AML-193 (cell line): ENCODE measurements at regions not wholly inside any gene's neighbourhood (a gene's known extent, or its start where the extent isn't known, plus 50 kb on each side); places are given as distances from the start of the nearest gene placed in this dataset.
"Not testable (repeated sequence)": the region's sequence is repeated elsewhere in the genome, so short reads cannot be mapped to it uniquely, and the experiment has no call there.

Source experiments
- DNase-seq, 2 experiments: peaks; one replicate each; lab custom pipeline; 2025; lab: John Stamatoyannopoulos, UW

DNA sequence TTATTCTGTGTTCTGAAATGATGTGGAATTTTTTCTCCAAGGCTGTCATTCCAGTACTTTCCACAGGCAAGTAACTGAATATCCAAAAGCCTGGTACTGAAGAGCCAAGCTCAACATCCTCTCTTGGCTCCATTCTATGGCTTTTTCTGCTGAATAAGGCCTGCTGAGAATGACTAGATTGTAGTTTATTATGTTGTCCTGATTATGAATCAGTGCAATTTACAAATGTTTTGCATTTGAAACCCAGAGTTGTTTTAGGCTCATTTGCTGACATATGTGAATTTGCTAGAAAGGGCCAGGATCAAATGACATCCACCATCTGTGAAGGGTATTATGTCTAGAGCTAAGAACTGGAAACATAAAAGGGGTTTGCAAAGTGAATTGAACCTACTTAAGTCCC lies 596.6 kb downstream of the KCTD12 start:
- DNase-seq, result no peak

DNA sequence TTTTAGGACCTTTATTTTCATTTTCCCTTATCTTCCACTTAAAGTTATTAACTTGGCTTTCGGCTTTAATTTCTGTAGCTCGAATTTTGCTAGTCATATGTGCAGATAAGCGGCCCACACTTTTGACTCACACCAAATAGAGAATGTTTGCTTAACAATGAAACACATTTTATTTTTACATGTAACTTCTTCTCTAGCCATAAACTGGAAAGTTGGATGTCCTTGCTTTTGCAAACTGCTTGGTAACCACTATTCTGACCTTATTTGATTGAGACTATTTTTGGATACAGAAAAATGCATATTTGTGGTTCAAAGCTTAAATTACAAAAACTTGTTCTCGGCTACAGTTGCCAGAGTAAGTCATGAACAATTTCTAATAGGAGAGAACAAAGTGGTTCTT lies 600.0 kb downstream of the KCTD12 start:
- no peak for DNase-seq

DNA sequence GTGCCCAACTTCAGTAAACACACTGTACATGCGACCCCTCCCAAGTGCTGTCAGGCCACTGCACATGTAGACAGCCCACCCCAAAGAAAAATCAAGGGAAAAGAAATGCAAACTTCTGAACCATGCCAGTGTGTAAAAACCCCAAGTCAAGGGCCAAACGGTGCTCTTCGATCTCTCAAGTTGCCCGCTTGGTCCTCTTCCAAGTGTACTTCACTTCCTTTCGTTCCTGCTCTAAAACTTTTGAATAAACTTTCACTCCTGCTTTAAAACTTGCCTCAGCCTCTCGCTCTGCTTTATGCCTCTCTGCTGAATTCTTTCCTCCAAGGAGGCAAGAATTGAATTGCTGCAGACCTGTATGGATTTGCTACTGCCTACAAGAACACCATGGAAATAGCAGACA lies 600.7 kb downstream of the KCTD12 start:
- DNase-seq, result no peak

DNA sequence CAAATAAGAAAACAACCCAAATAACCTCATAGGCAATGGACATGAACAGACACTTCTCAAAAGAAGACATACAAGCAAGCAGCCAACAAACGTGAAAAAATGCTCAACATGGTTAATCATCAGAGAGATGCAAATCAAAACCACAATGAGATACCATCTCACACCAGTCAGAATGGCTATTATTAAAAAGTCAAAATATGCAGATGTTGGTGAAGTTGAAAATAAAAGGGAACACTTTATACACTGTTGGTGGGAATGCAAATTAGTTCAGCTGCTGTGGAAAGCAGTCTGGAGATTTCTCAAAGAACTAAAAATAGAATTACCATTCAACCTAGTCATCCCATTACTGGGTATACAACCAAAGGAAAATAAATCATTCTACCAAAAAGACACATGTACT lies 606.4 kb downstream of the KCTD12 start:
- not testable (repeated sequence) for DNase-seq

DNA sequence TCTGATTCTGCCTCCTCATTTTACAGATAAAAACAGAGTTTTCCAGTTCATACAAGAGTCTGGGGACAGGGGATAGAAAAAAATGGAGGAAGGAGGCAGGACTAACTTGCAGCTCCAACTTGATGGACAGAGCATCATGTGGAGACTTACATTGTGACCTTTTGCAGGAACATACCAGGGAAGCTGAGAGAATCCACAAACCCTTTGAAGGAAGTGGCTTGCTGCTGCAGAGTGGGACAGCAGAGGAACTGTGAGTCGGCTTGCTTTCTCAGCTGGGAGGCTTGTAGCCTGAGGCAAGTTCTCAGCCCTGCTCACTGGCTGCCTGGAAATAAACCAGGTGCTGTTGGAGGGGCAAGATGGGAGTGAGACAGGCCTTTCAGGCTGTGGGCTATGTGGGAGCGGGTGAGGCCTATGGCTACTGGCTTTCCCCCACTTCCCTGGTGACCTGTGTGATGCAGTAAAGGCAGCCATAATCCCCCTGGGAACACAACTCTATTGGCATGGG lies 614.4 kb downstream of the KCTD12 start:
- no peak for DNase-seq

DNA sequence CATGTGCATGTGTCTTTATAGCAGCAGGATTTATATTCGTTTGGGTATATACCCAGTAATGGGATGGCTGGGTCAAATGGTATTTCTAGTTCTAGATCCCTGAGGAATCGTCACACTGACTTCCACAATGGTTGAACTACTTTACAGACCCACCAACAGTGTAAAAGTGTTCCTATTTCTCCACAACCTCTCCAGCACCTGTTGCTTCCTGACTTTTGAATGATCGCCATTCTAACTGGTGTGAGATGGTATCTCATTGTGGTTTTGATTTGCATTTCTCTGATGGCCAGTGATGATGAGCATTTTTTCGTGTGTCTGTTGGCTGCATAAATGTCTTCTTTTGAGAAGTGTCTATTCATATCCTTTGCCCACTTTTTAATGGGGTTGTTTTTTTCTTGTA lies 617.9 kb downstream of the KCTD12 start:
- not testable (repeated sequence) for DNase-seq

DNA sequence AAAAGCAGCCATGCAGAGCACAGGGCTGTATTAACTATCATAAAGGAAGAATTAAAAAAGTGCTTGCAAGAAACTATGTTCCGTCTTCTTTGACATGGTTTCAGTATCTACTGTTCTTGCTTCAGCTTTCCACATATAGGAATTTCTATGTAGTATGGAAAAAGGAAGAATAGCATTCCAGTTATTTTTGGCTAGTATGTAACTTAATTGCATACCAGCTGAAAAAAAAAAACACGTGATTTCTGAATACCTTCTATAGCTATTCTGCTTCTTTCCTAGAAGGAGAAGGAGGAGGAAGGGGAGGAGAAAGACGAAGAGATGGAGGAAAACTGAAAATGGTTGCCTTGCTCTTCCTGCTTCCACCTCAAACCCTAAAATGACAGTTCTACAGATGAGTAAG lies 619.0 kb downstream of the KCTD12 start:
- no peak for DNase-seq

DNA sequence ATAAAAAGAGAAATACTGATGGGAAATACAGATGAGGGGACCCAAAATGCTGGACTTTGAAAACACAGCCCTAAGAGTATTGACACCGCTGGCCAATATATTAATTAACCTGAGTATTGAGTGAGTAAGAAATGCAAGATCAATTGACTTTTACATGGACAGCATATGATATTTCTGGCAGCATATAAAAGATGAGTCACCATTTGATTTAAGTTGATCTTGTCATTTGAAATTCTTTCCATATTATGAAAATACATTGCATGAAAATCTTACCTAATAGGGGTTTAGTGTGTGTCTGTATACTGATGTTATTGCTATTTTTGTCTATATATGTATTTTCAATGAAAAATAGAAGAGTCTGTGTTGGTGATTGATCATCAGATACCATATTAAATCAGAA lies 619.6 kb downstream of the KCTD12 start:
- no peak for DNase-seq

DNA sequence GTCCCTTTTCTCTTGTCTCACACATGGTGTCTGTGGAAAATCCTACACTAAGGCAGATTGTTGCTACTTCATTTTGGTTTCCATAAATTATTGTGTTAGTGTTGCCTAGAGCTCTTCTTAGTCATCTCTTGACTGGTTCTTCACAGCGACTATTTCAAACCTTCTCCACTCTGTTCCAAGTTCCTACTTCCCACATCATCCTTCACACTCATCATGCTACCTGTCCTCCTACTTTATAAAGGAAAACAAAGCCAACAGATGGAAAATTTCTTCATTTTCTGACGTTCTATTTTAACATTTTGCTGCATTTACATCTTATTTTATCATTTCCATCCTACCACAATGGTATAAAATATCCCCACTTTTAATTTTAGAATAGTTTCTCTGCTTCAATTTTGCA lies 614.1 kb downstream of the LMO7 start:
- DNase-seq, result no peak

DNA sequence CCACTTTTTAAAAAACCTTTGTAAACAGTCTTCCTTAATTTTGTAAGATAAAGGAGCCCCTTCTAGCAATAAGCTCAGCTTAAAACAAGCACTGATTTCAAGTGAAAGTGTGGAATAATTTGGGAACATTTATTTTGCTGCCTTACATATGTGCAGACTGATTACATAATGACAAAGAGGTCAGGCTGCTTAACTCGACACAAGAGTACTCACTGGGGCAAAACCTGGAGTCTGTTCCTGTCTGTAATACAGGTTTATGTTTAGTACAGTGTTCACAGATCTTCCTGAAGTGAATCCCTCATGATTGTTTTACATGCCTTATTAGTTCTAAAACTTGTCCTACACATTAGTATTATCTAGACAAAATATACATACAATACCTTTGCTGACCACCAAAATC lies 609.8 kb downstream of the LMO7 start:
- DNase-seq, result no peak

DNA sequence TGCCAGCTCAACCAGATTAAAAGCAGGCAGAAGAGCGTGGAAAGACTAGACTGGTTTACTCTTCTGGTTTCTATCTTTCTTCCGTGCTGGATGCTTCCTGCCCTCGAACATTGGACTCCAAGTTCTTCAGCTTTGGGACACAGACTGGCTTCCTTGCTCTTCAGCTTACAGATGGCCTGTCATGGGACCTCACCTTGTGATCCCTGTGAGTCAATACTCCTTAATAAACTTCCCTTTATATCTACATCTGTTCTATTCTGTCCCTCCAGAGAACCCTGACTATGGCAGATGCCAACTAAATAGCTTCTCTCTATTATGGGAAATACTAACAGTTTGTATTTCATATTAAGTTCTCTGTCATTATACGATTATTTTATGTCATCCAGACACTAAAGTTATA lies 609.1 kb downstream of the LMO7 start:
- no peak for DNase-seq

DNA sequence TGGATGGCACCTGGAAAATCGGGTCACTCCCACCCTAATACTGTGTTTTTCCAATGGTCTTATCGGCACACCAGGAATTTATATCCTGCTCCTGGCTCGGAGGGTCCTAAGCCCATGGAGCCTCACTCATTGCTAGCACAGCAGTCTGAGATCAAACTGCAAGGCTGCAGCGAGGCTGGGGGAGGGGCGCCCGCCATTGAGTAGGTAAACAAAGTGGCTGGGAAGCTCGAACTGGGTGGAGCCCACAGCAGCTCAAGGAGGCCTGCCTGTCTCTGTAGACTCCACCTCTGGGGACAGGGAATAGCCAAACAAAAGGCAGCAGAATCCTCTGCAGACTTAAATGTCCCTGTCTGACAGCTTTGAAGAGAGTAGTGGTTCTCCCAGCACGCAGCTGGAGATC lies 607.0 kb downstream of the LMO7 start:
- not testable (repeated sequence) for DNase-seq

DNA sequence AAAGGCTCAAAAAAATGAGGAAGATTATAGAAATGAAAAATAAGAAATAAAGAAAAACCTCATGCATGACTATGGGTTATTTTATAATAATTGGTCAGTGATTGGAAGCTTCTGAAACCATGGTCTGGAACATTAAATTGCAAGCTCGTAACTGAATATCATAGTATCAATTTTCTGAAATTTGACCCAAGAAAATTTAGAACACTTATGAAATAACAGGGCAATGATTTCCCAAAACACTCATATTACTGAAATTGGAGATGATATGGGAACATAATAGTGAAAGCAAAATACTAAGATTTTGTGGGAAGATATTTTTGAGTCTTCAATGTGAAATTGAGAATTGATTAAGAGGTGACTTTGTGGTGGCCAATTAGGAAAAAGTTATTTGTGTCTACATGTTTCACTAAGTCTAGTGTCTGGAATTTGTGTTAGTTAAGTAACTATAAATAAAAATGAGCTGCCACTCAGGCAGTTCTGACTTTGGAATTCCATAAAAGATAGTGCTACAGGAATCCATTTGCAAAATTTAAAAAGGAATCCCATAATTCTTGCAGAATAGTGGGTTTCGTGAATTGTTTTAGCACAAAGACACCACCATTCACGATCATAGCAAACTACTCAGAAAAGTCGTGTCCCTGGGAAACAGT lies 603.0 kb downstream of the LMO7 start:
- DNase-seq, result no peak

DNA sequence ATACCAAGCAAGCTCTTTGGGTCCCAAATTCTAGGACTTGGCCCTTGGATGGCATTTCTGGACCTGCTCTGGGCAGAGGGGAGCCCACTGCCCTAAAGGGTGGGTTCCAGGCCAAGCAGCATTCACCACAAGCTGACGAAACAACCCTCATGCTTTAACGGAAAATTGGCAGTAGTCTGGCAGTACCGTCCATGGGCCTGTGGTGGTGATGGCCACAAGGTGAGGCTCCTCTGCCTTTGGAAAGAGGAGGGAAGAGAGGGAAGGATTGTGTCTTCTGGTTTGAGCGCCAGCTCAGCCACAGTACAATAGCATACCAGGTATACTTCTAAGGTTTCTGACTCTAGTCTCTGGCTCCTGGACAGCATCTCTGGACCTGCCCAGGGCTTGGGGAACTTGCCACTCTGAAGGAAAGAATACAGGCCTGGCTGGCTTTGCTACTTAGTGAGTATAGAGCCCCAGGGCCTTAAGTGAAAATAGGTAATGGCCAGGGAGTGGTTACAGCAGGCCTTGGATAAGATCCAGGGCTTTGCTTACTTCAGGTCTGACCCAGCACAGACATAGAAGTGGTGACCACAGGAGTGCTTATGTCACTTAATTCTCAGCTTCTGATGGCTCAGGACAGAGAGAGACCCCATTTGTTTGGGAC lies 595.5 kb downstream of the LMO7 start:
- no peak for DNase-seq

DNA sequence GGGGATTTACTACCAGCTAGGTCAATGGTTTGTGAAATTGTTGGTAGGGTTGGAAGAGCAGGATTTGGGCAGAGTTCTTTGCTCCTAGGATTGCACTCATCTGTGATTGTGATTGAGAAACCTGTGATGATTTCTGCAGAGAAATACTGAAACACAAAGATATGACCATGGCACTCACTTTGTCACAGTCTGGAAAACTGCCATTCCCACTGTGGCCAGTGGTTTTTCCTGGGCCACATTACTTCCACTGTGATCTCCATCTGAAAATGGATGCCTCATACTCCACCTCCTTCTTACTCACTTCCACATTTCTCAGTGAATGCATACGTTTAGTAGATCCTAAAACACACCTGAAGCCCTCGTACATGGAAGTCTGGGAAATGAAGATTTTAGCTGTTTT lies 593.2 kb downstream of the LMO7 start:
- no peak for DNase-seq

DNA sequence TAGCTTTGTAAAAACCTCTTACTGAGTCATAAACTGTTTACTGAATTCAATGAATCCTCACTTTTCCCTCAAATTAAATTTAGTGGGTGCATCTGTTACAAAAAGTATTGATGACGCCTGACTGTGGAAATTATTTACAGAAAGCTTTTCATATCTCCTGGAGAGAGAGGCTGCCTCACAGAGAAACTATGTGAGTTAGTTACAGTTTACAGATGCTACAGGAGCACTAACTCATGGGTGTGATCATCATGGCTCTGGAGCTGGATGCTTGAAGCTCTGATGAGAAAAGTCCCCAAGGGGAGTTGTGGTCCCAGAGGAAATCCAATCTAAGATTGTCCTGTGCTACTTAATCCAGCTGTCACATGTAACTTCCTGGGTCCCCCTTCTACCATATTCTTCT lies 590.8 kb downstream of the LMO7 start:
- DNase-seq, result no peak

DNA sequence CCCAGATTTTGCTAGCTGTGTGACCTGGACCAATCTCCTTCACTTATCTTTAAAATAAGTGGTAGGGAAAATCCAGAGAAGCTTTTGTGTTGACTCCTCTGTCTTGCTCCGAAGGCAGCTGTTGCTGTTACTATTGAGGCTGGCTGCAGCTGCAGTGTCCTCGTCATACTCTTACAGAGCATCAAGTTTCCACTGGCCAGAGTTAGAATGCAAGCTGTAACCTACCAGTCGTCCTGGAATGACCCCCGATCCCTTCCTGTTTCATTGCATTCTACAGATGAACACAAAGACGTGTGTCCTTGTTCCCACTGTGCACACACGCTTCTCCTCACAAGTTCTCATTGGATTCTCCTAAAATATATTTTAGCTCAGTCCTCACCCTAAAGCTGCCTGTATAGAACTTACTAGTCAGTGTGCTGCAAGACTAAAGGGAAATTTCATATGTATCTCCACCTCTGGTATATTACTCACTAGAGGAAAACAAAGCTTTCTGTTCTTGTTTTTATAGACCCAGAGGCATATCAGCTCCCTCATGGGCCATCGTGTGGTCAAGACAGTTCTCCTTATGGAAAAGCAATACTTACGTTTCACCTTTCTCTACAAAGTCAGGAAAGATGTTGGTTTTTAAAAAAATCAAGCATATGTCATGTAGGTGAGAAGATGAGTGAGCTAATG lies 589.8 kb downstream of the LMO7 start:
- no peak for DNase-seq

DNA sequence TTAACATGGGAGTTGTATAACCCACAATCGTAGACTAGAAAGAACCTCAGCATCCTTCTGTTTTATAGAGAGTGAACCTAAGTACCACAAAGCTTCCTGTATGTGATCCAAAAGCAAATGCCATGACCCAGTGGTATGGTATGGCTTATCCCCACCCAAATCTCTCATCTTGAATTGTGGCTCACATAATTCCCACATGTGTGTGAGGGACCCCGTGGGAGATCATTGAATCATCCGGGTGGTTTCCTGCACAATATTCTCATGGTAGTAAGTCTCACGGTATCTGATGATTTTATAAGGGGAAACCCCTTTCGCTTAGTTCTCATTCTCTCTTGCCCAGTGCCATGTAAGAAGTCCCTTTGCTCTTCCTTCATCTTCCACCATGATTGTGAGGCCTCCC lies 587.9 kb downstream of the LMO7 start:
- DNase-seq, result no peak

DNA sequence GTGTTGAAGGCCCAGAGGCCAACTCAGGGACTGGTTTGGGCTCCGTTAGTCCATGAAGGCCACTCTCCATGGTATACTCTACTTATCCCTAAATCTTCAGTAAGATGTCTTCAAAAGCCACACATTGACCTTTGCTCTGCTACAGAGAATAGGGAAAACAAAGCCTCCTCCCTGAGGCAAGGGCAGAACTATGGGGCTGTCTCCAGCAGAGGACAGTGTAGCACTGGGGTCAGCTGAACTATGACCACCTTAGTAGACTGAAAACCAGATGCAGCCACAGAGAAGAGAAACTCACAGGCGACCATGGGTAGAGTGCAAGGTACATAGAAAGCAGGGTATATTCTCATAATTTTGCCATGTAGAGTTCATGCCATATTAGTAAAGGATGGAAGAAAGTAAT lies 587.4 kb downstream of the LMO7 start:
- DNase-seq, result no peak

DNA sequence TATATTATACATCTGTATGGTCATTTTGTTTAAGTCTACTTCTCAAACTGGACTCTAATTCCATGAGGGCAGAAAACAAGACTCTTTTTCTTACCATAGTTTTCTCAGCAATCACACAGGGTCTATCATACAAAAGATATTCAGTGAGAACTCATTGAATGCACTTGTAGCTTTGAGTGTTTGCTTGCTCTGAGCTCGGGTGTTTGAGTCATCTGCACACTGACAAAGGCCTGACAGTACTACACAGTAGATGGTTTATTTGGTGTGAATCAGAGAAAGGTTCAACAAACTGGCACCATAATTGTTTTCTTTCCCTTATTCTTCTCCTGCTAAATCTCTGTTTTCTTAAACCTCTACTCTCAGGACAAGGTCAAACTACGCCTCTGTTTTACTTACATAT lies 586.4 kb downstream of the LMO7 start:
- no peak for DNase-seq

DNA sequence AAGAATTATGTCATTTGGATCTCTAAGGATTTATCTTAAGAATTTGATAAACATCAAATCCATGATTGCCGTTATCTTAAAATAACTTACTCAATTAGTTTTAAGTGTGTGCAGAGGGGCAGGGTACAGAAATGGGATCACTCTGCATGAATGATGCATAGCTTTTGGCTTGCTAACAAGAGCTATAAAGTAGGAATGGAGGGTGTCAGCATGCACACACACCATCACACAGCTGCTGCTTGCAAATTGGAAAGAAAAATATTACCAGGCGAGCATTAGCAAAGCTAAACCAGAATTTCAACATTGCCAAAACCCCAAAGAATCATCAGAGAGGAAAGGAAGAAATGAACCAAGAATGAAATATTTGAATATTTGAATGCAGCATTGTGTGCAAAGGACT lies 580.6 kb downstream of the LMO7 start:
- DNase-seq, result no peak

DNA sequence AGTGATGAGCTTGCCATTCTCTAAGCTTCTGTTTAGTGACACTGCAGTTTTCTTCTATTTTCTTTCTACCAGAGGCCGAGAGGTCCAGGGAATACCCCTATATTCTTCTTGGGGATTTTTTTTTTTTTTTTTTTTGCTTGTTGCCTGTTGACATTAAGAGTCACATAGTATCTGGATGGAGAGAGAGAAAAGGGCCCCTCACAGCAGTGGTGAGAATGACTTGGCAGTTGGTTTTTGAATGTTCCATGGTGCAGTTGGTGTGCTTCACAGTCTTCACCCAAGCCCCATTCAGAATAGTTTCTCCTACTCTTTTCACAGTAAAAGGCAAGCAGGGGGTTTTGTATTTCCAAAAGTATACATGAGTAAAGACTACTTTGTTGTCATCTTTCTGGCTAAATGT lies 577.9 kb downstream of the LMO7 start:
- no peak for DNase-seq

DNA sequence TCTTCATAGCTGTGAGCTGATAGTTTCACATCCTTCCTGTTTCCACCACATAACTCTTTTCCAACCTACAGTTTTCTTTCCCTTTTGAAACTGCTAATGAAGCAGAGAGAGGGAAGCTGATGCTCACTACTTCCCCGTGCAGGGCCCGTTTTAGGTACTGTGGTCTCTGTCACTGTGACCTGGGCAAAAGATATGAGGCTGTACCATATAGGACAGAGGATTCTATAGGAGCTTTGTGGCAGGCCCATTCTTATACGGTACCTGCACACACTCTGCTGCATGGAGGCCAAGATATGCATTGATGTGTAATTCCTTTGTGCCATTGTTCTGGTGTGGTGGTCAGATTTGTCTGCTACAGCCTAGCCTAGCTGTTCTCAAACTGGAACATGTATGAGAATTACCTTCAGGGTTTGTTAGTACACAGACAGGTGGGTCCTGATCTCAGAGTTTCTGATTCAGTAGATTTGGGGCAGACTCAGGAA lies 577.3 kb downstream of the LMO7 start:
- DNase-seq, result no peak
